NT2/D1 (cell line): ENCODE measurements at regions not wholly inside any gene's neighbourhood (a gene's known extent, or its start where the extent isn't known, plus 50 kb on each side); places are given as distances from the start of the nearest gene placed in this dataset.

Experiments used
- DNase-seq: peaks from one replicate; pipeline ENCODE4 v3.0.0-alpha.2; 2011; ENCODE audit warnings: low read depth, low spot score
- H3K27me3 ChIP-seq: 2 replicates; pipeline ENCODE4 v1.6.0; 2011; ENCODE audit warnings: mild to moderate bottlenecking; ENCODE audit not compliant: insufficient read length, insufficient read depth
- H3K36me3 ChIP-seq: 2 replicates; pipeline ENCODE4 v1.6.1; 2011; ENCODE audit warnings: mild to moderate bottlenecking, low read length, mixed read lengths; ENCODE audit not compliant: insufficient read depth, insufficient read length
- H3K4me1 ChIP-seq: 2 replicates; pipeline ENCODE4 v1.5.1; 2011; ENCODE audit not compliant: insufficient read depth, insufficient read length
- H3K4me3 ChIP-seq: 2 replicates; pipeline ENCODE4 v1.5.1; 2011; ENCODE audit warnings: low read depth; ENCODE audit not compliant: insufficient read length
- H3K9ac ChIP-seq: 2 replicates; pipeline ENCODE4 v1.6.0; 2011; ENCODE audit warnings: low read depth; ENCODE audit not compliant: insufficient read length
- H3K9me3 ChIP-seq: 2 replicates; pipeline ENCODE4 v1.5.1; 2011; ENCODE audit warnings: mild to moderate bottlenecking, low read length; ENCODE audit not compliant: insufficient read depth
- SUZ12 ChIP-seq: IDR thresholded peaks from 2 replicates; pipeline ENCODE4 v1.6.1; 2011; ENCODE audit not compliant: insufficient read length, insufficient read depth; ENCODE audit errors: extremely low read depth
- YY1 ChIP-seq: IDR thresholded peaks from 2 replicates; pipeline ENCODE4 v1.6.1; 2011; ENCODE audit not compliant: insufficient read length, insufficient read depth
- ZNF274 ChIP-seq: IDR thresholded peaks from 2 replicates; pipeline ENCODE4 v1.6.1; 2011; ENCODE audit warnings: mild to moderate bottlenecking, low read depth, low read length

DNA sequence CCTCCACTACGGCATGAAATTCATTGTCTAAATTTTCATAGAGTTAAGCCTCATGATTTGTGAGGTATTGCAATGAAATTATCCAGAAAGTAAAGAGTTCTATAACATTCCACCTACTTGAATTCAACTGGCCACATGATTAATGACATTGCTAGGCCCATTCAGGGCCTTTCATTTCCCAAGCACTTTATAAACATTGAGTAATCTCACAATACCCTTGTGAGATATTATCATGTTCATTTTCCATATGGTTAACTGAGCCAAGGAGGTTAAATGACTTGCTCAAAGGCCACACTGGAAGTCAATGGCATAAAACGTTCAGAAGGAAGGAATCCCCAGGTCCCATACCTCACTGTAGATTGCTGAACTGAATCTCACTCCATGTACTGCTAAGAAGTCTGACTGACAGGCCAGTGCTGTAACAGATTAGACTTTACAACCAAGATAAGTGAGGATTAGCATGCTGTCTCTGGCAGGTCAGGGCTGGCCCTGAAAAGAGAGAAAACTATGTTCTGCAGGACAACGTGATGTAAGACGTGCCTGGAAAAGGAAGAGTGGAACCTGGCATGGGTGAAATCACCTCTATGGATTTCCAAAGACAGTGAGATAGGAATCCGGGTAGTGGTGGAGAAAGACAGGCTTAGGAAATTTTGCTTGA is 75.9 kb upstream of the SPACA1 start:
- Histone ChIP-seq H3K36me3 (no peaks in the 10 kb centered on the region), H3K4me3 (no peak overlapping the region), H3K4me1 (no peaks in the 10 kb centered on the region), H3K27me3 (no peaks in the 10 kb centered on the region), H3K9me3 (no peaks in the 10 kb centered on the region), H3K9ac (no peak overlapping the region)
- TF ChIP-seq SUZ12 (no peak), YY1 (no peak), ZNF274 (no peak)
- DNase-seq, result no peak

- Histone ChIP-seq H3K9me3 (no peaks in the 10 kb centered on the region), H3K27me3 (no peaks in the 10 kb centered on the region), H3K36me3 (no peaks in the 10 kb centered on the region), H3K4me3 (peak overlapping the region; percentile 50), H3K9ac (peak overlapping the region; percentile 38), H3K4me1 (no peaks in the 10 kb centered on the region)
- TF ChIP-seq YY1 (no peak), SUZ12 (no peak), ZNF274 (no peak)
- DNase-seq, result peak; percentile 8
These were observed 79.0 kb upstream of the SPACA1 start for GRCh38 chr6:87968435-87969278.

DNA sequence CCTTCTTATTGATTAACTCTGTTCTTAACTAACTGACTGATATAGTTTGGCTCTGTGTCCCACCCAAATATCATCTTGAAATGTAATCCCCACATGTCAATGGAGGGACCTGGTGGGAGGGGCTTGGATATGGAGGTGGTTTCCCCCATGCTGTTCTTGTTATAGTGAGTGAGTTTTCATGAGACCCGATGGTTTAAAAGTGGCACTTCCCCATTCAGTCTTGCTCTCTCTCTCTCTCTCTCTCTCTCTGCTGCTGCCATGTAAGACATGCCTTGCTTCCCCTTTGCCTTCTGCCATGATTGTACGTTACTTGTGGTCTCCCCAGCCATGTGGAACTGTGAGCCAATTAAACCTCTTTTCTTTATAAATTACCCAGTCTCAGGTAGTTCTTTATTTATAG is 81.8 kb upstream of the SPACA1 start:
- Histone ChIP-seq H3K4me3 (no peak overlapping the region), H3K9ac (no peak overlapping the region), H3K36me3 (no peaks in the 10 kb centered on the region), H3K4me1 (no peaks in the 10 kb centered on the region), H3K9me3 (no peaks in the 10 kb centered on the region), H3K27me3 (no peaks in the 10 kb centered on the region)
- no peak for TF ChIP-seq YY1
- no peak for DNase-seq

- Histone ChIP-seq H3K36me3 (no peaks in the 10 kb centered on the region), H3K4me1 (no peaks in the 10 kb centered on the region), H3K4me3 (no peak overlapping the region), H3K9ac (no peak overlapping the region), H3K27me3 (no peaks in the 10 kb centered on the region), H3K9me3 (no peaks in the 10 kb centered on the region)
- TF ChIP-seq ZNF274 (no peak), SUZ12 (no peak), YY1 (no peak)
- no peak for DNase-seq
These were observed 88.6 kb upstream of the SPACA1 start for GRCh38 chr6:87959083-87959482.

GRCh38 chr6:87951751-87952150 is 95.9 kb upstream of the SPACA1 start:
- DNase-seq, result no peak

DNA sequence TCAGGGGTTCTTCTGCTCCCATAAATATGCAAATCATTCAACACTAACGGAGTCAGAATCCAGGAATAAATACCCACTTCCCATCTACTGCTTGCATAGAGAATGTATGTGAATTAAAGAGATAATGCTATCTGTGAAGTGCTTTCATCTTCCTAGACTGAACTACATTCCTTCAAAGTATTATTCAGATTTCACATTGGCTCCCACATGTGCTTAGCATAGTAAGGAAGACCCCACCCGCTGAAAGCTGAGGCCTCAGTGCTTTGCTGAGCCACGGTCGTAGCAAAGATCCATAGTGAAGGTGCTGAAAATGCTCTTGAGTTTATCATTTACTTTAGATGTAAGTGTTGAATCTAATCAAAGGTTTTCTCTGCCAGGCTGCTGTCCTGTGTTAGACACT is 97.0 kb upstream of the SPACA1 start:
- no peak overlapping the region for H3K4me3 ChIP-seq
- H3K36me3 ChIP-seq, result no peaks in the 10 kb centered on the region
- H3K27me3 ChIP-seq, result no peaks in the 10 kb centered on the region
- H3K4me1 ChIP-seq, result no peaks in the 10 kb centered on the region
- no peak overlapping the region for H3K9ac ChIP-seq
- DNase-seq, result no peak
- no peaks in the 10 kb centered on the region for H3K9me3 ChIP-seq
- no peak for TF ChIP-seq SUZ12
- no peak for TF ChIP-seq ZNF274
- TF ChIP-seq YY1, result no peak

More at GRCh38 chr6:87951751-87952150, 95.9 kb upstream of the SPACA1 start:
- Histone ChIP-seq H3K9ac (no peak overlapping the region), H3K36me3 (no peaks in the 10 kb centered on the region), H3K27me3 (no peaks in the 10 kb centered on the region), H3K9me3 (no peaks in the 10 kb centered on the region), H3K4me3 (no peak overlapping the region), H3K4me1 (no peaks in the 10 kb centered on the region)
- TF ChIP-seq ZNF274 (no peak), YY1 (no peak), SUZ12 (no peak)

DNA sequence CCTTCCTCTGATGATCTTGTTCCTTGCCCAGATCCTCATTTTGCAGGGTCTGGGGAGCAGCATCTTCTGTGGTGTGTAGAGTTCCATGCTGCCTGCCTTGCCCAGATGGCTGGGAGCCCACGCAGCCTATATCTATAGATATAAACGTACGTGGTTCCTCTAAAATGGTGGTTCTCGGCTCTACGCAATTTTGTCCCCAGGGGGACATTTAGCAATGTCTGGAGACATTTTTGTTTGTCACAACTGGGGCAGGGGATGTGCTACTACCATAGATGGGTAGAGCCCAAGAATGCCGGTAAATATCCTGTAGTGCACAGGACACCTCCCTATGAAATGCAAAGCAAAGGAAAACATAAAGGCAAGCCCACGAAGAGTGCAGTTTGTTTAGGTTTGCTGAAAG is 98.4 kb upstream of the SPACA1 start:
- TF ChIP-seq YY1, result no peak
- TF ChIP-seq SUZ12, result no peak
- no peak for TF ChIP-seq ZNF274
- Histone ChIP-seq H3K4me3 (no peak overlapping the region), H3K27me3 (no peaks in the 10 kb centered on the region), H3K9me3 (no peaks in the 10 kb centered on the region), H3K4me1 (no peaks in the 10 kb centered on the region), H3K9ac (no peak overlapping the region), H3K36me3 (no peaks in the 10 kb centered on the region)
- no peak for DNase-seq
